Skin epidermis (tissue), 12 donors: ENCODE measurements at regions not wholly inside any gene's neighbourhood (a gene's known extent, or its start where the extent isn't known, plus 50 kb on each side); places are given as distances from the start of the nearest gene placed in this dataset.

Experiments
- H3K27ac ChIP-seq, 21 experiments: fragments of 200-600 bp; sonication (generic) in 11 of 21; one replicate each; pipeline ENCODE4 v1.5.0; 2020; ENCODE audit warnings: mild to moderate bottlenecking in 3 of 21, inconsistent platforms in 2 of 21, moderate library complexity in 2 of 21
- H3K4me3 ChIP-seq, 7 experiments: fragments of 200-600 bp; sonication (generic) in 2 of 7; one replicate each; pipeline ENCODE4 v1.5.0; 2020; ENCODE audit warnings: inconsistent platforms in 2 of 7, mild to moderate bottlenecking in 2 of 7, moderate library complexity in 1 of 7

DNA sequence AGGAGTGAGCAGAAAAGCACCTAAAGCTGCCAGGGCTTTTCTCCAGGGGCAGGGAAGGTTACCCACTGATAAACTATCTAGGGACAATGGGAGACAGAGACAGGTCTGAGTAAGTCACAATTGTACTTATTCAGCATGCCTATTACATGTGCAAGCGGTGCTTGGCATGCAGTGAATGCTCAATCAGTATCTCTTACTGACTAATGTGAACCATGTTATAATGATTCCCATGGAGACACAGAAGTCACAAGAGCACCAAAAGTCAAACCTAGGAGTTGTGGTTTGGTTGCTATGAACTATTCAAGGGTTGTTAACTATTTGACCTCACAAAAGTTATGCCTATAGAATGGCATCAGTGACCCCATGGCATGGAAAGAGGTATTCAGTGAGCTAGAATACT lies 50.0 kb upstream of the RASGRP1 start:
- H3K4me3 ChIP-seq, result no peak overlapping the region

DNA sequence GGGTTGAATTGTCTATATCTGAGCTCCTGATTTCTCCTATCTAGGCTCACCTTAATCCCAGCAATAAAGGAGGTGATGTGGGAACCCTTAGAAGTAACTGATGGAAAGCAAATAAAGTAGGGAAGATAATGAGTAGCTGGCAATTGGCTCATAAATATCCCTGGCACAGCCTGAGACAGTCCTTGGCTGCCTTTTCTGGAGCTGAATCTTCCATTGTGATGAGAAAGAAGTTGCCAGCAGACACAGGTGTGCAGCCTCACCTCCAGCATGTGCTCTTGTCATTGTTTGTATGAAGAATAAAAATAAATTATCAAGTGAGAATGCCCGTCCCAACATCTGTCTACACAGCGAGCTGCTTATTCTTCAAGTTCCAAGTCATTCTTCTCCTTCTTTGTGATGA lies 53.2 kb upstream of the RASGRP1 start:
- Histone ChIP-seq H3K4me3 (no peak overlapping the region), H3K27ac (no peak overlapping the region)

More for the DNA sequence above, 50.0 kb upstream of the RASGRP1 start:
- no peak overlapping the region for H3K27ac ChIP-seq

DNA sequence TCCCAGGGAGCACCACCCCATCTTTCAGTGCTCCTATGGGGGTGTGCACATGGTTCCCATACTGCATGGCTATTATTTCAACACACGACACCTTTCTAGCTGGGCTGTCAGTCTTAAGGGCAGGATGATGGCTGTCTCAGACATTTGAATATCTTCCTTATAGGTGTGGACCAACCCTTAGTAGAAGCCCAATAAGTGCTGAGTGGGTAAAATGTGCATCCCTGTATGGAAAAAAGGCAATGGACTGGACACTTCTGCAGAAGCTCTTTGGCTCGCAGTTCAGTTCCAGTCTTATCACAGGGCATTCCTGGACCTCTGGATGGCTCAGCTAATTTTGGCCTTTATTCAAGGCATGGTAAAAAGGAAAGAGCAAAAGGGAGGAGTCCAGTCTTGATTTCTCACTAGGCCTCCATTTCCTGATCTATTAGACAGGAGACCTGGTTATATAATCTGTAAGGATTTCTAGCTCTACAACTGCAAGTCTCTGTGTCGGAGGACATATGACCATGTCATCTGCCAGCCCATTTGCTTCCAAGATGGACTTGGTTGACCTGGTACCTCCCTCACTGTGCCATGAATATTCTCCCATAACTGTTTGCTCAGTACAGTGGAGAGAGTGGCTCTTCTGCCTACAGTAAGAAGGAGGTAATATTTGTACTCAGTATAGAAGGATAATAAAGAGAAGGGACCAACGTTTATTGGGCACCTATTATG lies 53.8 kb upstream of the RASGRP1 start:
- no peak overlapping the region for H3K27ac ChIP-seq

DNA sequence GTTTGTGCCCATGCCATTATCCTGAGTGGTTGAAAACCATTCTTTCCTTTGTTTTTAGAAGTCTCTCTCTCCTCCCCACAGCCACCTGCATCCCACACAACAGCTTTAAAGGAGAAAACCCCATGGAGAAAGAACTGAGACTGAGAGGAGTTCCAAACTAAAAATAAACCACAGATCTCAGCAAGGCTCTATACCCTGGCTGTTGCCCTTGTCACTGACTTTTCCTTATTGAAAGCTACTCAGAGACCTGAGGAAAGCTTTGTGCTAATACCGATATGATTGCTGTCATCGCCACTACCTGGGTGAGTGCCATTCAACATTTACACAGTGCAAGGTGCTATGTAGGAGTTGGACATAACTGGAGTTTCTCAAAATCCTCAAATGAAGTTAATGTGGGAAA lies 55.5 kb upstream of the RASGRP1 start:
- Histone ChIP-seq H3K27ac (no peak overlapping the region), H3K4me3 (no peak overlapping the region)

More for the DNA sequence above, 53.8 kb upstream of the RASGRP1 start:
- no peak overlapping the region for H3K4me3 ChIP-seq

DNA sequence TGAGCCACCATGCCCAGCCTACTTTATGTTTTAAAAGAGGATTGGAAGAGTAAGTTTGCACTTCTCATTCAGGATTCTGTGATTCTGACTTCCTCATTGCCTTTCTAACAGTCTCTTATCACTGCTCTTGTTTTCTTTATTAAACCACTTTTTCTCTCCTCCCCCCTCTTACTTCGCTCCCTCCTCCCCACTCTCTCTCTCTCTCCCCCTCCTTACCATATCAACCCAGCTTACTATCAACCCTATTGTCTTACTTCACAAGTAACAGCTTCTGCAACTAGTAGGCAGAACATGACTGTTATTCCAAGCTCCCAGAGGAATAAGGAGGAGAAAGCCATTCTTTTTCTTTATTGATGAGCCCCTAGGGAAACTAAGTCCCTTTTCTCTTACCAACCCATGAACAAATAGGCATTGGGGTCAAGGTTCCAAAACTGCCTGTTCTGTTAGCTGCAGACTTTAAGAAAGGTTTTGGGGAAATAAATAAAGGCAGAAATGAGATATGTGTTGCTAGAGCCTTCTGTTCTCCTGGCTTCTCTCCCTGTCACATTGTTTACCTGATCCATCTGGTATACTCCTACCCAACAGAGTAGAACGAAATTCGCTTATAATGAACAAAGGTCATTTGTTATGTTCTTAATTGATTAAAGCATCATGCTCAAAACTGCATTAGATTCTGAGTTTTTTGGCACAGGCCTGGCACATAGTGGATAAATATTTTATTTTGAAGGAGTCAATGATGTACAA lies 56.4 kb upstream of the RASGRP1 start:
- Histone ChIP-seq H3K4me3 (no peak overlapping the region), H3K27ac (no peak overlapping the region)

DNA sequence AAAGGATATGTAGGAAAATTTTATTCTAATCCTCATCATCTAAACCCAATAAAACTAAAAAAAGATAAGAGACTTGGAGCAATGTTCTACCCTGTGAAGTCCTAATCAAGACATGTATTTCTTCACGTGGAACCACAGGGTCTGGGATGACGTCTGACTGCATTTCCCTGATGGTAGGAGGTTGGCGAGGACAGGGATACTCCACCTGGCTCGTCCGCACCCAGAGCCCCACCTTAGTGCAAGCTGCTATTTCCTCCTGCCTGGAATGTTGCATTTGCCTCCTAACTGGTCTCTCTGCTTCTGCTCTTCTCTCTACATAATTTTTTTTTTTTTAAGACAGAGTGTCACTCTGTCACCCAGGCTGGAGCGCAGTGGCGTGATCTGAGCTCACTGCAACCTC lies 57.7 kb upstream of the RASGRP1 start:
- H3K4me3 ChIP-seq, result no peak overlapping the region
- no peak overlapping the region for H3K27ac ChIP-seq

DNA sequence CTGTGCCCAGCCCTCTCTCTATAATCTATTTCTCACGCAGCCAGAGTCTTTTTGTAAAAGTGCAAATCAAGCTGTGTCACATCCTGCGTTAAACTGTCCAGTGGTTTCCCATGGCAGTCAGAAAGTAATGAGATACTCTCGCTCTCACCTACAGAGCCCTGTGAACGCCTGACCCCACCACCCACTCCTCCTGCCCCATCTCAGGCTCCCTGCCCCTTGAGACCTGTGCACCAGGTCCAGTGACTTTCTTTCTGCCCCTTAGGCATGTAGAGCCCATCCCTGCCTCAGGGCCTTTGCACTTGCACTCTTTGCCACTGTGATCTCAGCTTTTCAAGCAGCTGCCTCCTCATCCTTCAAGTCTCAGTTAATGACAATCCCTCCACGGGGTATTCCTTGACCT lies 58.3 kb upstream of the RASGRP1 start:
- no peak overlapping the region for H3K27ac ChIP-seq
- no peak overlapping the region for H3K4me3 ChIP-seq

DNA sequence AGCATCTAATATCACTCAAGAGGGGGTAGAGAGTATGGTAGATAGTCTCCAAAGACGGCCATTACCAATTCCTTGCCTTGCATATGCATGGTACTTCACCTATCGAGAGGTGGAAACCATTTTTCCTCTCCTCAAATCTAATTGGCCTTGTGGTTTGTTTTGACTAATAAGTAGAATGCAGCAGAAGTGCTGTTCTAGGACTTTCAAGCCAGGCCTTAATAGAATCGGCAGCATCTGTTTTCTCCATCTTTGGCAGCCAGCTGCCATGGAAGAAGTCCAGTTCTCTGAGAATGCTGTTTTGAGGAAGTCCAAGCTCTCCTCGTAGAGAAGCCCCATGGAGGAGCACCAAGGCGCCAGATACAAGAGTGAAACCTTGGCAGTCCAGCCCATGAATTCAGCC lies 59.1 kb upstream of the RASGRP1 start:
- Histone ChIP-seq H3K4me3 (no peak overlapping the region), H3K27ac (peak overlapping the region in 1 of 21 experiments; percentile 10)

DNA sequence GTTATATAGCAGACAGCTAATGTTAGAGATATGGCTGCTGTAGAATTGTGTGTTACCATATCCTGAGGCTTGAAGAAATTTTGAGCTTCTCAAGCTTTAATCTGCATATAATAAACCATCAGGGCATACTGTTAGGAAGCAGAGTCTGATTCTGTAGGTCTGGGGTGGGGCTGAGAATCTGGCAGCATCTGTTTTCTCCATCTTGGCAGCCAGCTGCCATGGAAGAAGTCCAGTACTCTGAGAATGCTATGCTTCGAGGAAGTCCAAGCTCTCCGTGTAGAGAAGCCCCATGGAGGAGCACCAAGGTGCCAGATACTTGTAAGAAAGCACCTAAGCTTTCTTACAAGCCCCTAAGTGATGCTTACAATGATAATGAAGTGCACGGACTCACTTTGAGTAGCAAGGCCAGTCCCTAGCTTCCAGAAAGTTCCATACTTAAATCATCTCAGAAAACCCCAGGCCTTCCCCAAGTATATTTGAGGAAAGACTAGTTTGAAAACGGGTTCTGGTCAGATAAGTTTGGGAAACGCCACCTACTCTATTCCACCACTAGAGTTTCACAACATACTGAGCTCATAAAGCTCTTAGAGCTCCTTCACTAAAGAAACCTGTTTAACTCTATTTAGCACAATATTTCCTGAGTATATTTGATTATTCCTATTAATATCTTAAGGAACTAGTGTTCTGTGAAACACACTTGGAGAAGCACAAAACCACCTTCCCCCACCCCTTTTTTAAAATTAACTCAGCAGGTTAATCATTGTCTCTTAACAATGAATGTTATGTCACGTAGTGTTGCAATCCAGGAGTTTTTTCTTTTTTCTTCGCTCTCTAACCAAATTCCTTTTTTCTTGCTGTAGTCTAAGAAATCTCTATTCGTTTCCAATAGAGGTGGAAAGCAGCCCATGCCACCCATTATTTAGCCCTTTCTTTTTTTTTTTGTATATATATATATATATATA lies 59.9 kb upstream of the RASGRP1 start:
- H3K27ac ChIP-seq, result peak overlapping the region in 4 of 21 experiments; percentile 10 to 37 (median 23)
- no peak overlapping the region for H3K4me3 ChIP-seq

DNA sequence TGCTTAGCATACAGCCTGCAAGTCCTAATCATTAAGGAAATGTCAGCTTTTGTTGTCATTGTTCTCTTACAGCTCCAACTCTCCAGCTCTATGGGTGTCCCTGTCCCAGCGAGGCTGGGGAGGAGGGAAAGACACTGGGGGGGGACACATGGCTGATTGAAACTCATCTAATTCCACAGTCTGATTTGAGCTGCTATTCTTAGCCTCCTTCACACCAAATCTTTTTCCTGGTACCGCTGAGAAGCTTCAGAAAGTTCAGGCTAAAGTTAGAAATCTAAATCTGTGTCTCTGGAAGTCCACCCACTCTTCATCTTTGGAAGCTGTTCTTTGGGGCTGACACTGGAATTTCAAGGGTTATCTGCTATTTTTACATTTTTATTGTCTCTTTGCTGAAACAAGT lies 61.3 kb upstream of the RASGRP1 start:
- Histone ChIP-seq H3K4me3 (no peak overlapping the region), H3K27ac (no peak overlapping the region)

DNA sequence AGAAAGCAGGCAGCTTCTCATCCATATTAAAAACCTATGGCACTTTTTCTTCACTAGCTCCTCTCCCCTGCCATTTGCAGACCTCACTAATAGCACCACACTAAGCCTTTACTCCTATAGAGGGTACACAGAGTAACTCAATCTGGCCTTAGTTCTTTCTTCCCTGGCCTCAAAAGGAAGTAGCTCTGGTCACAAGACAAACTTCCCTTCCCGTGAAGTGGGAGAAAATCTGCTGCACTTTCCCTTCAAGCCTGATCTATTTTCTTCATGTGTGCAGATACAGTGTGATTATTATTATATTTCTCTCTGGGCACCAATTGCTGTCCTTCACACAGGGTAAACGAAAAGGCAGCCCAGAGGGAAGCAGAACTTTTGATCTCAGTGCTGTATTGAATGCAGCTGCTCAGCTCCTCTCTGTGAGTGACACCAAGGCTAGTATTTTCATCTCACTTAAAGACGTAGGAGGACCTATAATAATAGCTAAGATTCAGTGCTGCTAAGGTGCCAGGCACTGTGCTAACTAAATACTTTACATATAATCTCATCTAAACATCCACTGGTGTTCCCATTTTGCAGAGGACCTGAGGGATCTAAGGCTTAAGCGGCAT lies 61.9 kb upstream of the RASGRP1 start:
- peak overlapping the region in 1 of 21 experiments; percentile 11 for H3K27ac ChIP-seq
- H3K4me3 ChIP-seq, result no peak overlapping the region

DNA sequence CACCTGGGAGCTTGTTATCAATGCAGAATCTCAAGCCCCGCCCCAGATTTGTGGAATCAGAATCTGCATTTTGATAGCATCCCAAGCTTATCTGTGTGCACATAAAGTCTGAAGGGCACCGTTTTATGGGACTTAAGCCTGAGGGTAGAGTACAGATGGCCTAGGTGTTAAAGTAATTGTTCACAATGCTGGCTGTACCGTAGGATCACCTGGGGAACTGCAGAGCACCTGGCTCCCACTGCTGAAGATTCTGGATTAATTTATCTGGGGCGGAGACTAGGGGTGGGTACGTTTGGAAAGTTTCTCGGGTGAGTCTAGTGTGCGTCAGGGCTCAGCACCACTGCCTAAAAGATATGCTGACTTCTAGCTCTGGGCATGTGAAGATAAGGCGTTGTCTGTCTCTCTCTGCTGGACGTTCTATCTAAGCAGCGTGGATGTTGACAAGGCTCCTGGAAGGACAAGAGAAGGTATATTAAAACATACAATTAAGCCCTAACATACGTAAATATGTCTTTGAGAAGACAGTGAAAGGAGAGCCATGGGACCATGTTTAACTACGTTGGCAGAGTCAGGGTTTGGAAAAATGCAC lies 63.2 kb upstream of the RASGRP1 start:
- H3K4me3 ChIP-seq, result no peak overlapping the region
- H3K27ac ChIP-seq, result no peak overlapping the region

DNA sequence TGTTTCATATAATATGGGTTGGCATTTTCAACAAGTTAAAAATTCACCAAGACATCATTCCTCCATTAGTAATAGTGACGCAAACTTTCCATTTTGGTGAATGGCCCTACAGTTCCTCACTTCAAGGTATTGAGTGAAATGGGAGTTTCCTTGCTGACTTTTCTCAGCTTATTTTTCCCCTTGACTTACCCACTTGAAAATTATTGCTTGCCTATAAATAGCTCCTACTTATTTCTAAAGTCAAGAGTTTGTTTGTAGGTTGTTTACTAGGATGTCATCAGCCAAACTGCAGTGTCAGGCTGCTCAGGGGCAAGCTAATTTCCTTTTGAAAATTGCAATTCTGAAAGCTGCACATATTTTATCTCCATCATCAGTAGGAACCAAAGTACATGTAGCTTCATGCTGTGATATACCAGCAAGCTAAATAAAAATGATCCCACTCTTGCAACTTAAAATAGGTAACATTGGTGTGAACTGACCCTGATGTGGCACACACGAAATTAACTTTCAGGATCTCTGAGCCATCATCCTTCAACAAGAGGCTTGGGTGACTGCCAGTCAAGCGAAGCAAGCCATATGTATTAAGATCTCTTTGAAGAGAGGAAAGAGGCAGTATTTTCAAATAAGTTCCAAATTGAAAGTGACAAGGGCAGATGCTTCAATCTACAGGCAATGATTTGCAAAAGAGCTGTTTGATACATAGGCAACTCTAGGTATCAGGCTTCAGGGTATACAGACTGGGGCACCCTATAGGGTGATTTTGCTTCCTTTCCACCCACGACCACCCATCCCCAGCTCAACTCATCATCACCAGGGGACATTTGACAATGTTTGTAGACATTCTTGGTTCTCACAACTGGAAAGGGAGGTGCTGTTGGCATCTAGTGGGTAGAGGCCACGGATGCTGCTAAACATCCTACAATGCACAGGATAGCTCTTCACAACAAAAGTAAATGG lies 66.8 kb upstream of the RASGRP1 start:
- peak overlapping the region in 1 of 21 experiments; percentile 37 for H3K27ac ChIP-seq
- no peak overlapping the region for H3K4me3 ChIP-seq

DNA sequence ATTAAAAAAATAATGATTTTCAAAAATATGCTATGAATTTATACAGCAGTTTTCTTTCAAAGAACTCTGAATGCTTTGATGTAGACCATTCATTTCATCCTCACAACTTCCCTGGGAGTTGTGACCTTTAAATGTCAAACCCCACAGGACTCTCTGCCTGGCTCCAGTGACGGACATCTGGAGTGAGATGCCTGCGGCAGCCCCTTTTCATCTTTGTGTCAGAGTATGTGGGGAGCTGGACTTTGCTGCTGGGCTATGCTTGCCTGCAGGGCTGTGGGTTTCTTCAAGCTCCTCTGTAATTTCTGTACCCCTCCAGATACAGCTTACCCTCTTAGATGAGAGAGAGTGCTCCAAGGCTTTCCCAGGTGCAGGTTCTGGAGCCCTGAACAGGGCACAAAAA lies 70.6 kb upstream of the RASGRP1 start:
- H3K27ac ChIP-seq, result no peak overlapping the region
- H3K4me3 ChIP-seq, result no peak overlapping the region

DNA sequence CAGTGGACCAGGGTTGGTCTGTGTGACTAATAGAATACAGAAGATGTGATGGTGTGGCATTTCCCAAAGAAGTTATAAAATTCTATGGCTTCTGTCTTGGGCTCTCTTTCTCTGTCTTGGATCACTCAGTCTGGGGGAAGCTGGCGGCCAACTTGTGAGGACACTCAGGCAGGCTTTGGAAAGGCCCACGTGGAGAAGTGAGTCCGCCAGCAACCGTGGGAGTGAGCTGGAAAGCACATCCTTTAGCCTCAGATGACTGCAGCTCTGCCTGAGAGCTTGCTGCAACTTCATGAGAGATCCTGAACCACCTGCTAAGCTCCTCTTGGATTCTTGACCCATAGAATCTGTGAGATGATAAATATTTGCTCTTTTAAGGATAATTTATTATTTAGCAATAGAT lies 72.0 kb upstream of the RASGRP1 start:
- Histone ChIP-seq H3K27ac (no peak overlapping the region), H3K4me3 (no peak overlapping the region)

DNA sequence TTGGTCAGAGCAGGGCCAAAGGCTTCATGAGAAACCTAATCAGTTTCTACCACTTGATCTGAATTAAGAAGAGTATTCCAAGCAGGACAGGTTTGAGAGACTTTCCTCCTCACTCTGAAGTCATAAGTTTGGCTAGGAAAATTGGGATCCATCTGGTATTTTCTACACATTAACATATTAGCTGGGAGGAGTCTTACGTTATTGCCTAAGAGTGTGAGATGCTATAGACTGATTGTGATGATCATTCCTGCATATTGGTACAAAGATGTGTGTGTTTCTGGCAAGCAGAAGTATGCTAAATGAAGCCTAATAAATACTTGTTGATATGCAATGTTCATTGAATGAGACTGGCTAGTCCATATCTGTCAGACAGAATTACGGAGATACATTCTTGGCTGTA lies 73.5 kb upstream of the RASGRP1 start:
- no peak overlapping the region for H3K4me3 ChIP-seq
- no peak overlapping the region for H3K27ac ChIP-seq

DNA sequence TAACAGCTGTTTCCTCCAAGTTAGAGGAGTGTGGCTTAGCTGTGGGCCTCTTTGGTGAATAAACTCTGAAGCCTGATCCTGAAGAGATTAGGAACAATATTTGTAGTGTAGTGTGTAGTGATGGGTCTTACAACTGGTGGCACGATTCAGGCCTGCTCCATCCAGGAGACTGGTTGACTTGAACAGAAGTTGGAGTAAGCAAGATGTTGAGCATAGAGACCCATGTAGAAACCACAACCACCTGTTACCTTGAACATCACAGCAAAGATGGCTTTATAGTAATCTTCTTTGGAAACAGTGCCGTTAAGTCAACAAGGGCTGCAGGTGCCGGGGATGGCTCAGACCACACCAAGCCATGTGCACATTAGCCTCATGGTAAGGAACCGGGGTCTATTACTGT lies 74.2 kb upstream of the RASGRP1 start:
- Histone ChIP-seq H3K27ac (no peak overlapping the region), H3K4me3 (no peak overlapping the region)

DNA sequence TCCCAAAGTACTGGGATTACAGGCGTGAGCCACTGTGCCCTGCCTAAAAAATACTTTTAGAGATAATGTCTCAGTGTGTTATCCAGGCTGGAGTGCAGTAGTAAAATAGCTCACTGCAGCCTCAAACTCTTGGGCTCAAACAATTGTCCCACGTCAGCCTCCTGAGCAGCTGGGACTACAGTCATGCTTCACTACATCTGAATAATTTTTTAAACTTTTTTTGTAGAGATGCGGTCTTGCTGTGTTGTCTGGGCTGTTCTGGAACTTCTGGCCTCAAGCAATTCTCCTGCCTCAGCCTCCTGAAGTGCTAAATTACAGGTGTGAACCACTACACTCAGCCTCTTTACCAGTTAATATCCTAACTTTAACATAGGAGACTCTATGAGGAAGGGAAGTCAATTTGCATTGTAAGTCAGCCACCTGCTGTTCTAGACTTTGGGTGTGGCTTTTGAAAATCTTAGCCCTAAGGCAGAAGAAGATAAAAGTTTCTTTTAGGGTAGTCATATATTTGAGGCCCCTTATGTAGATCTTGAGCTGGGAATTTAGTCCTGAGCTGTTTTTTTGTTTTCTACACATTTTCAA lies 78.2 kb upstream of the RASGRP1 start:
- Histone ChIP-seq H3K4me3 (no peak overlapping the region), H3K27ac (no peak overlapping the region)
